ENCODE measurements at regions not wholly inside any gene's neighbourhood (a gene's known extent, or its start where the extent isn't known, plus 50 kb on each side); places are given as distances from the start of the nearest gene placed in this dataset.

DNA sequence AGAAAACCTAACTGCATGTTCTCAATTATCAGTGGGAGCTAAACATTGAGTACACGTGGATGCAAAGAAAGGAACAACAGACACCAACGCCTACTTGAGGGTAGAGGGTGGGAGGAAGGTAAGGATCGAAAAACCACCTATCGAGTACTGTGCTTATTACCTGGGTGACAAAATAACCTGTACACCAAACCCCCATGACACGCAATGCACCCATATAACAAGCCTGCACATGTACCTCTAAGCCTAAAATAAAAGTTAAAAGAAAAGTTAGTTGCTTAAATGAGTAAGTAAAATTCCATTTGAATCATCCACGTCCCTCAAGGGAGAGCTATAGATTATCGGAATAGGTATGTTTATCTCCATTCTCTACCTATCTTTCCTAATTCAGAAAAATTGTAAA lies 210.2 kb upstream of the ADCY2 start:
- no peak for DNase-seq (ENCODE audit: low read depth)
- TF ChIP-seq, protein P1, sequence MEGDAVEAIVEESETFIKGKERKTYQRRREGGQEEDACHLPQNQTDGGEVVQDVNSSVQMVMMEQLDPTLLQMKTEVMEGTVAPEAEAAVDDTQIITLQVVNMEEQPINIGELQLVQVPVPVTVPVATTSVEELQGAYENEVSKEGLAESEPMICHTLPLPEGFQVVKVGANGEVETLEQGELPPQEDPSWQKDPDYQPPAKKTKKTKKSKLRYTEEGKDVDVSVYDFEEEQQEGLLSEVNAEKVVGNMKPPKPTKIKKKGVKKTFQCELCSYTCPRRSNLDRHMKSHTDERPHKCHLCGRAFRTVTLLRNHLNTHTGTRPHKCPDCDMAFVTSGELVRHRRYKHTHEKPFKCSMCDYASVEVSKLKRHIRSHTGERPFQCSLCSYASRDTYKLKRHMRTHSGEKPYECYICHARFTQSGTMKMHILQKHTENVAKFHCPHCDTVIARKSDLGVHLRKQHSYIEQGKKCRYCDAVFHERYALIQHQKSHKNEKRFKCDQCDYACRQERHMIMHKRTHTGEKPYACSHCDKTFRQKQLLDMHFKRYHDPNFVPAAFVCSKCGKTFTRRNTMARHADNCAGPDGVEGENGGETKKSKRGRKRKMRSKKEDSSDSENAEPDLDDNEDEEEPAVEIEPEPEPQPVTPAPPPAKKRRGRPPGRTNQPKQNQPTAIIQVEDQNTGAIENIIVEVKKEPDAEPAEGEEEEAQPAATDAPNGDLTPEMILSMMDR (IDR thresholded peaks at IDR 0.05; ENCODE audit: low read length, missing control alignments) = no peak
- no peak overlapping the region for H3K4me3 ChIP-seq (replicated peaks; ENCODE audit: low read depth, low read length)

GRCh38 chr5:7186818-7187217 lies 209.1 kb upstream of the ADCY2 start:
- no peak overlapping the region for H3K4me3 ChIP-seq (replicated peaks; ENCODE audit: low read depth, low read length)
- TF ChIP-seq, protein P1 (IDR thresholded peaks at IDR 0.05; ENCODE audit: low read length, missing control alignments) = no peak
- DNase-seq (ENCODE audit: low read depth) = no peak

- DNase-seq (ENCODE audit: low read depth) = no peak
- TF ChIP-seq, protein P1 (IDR thresholded peaks at IDR 0.05; ENCODE audit: low read length, missing control alignments) = no peak
- no peak overlapping the region for H3K4me3 ChIP-seq (replicated peaks; ENCODE audit: low read depth, low read length)
These were observed 205.2 kb upstream of the ADCY2 start for GRCh38 chr5:7190712-7191250.

- no peak for DNase-seq (ENCODE audit: low read depth)
- H3K4me3 ChIP-seq (replicated peaks; ENCODE audit: low read depth, low read length) = no peak overlapping the region
- TF ChIP-seq, protein P1 (IDR thresholded peaks at IDR 0.05; ENCODE audit: low read length, missing control alignments) = no peak
These were observed 203.9 kb upstream of the ADCY2 start for GRCh38 chr5:7192016-7192415.

- DNase-seq (ENCODE audit: low read depth) = no peak
- TF ChIP-seq, protein P1 (IDR thresholded peaks at IDR 0.05; ENCODE audit: low read length, missing control alignments) = no peak
- H3K4me3 ChIP-seq (replicated peaks; ENCODE audit: low read depth, low read length) = no peak overlapping the region
These were observed 193.1 kb upstream of the ADCY2 start for GRCh38 chr5:7202846-7203245.

DNA sequence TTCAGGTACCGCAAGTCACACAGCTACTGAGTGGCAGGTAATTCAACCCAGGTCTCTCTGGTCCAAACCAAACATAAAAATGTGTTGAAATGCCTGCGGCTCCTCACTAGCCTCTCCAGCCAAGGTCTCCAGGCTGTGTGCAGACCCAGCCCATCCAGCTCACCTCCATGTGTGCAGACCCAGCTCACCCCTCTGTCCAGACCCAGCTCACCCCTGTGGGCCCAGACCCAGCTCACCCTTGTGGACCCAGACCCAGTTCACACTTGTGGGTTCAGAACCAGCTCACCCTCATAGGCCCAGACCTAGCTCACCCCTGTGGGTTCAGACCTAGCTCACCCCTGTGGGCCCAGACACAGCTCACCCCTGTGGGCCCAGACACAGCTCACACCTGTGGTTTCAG lies 188.0 kb upstream of the ADCY2 start:
- DNase-seq (ENCODE audit: low read depth) = no peak
- TF ChIP-seq, protein P1 (IDR thresholded peaks at IDR 0.05; ENCODE audit: low read length, missing control alignments) = no peak
- H3K4me3 ChIP-seq (replicated peaks; ENCODE audit: low read depth, low read length) = no peak overlapping the region

- no peak for DNase-seq (ENCODE audit: low read depth)
- TF ChIP-seq, protein P1 (IDR thresholded peaks at IDR 0.05; ENCODE audit: low read length, missing control alignments) = no peak
- H3K4me3 ChIP-seq (replicated peaks; ENCODE audit: low read depth, low read length) = no peak overlapping the region
These were observed 187.0 kb upstream of the ADCY2 start for GRCh38 chr5:7208938-7209337.

Data from fibroblast of pulmonary artery (primary cell).